GM03348 (cell line): ENCODE measurements at regions not wholly inside any gene's neighbourhood (a gene's known extent, or its start where the extent isn't known, plus 50 kb on each side); places are given as distances from the start of the nearest gene placed in this dataset.

Experiments used
- DNase-seq: peaks from one replicate; pipeline ENCODE4 v3.0.0; 2012; ENCODE audit warnings: low spot score

- no peak for DNase-seq
Observed at GRCh38 chr2:3138621-3139020, 239.0 kb downstream of the EIPR1 start.

GRCh38 chr2:3137651-3138300 lies 239.8 kb downstream of the EIPR1 start:
- no peak for DNase-seq

GRCh38 chr2:3135676-3136075 lies 241.9 kb downstream of the EIPR1 start:
- no peak for DNase-seq

- no peak for DNase-seq
Observed at GRCh38 chr2:3134026-3134571, 243.5 kb downstream of the EIPR1 start.

- DNase-seq, result no peak
Observed at GRCh38 chr2:3132966-3133365, 244.7 kb downstream of the EIPR1 start.

GRCh38 chr2:3132466-3132865 lies 245.2 kb downstream of the EIPR1 start:
- no peak for DNase-seq

- no peak for DNase-seq
Observed at GRCh38 chr2:3131636-3132326, 245.8 kb downstream of the EIPR1 start.

GRCh38 chr2:3130889-3131635 lies 246.6 kb downstream of the EIPR1 start:
- DNase-seq, result no peak

- no peak for DNase-seq
Observed at GRCh38 chr2:3130444-3130843, 247.2 kb downstream of the EIPR1 start.

GRCh38 chr2:3129867-3130266 lies 247.8 kb downstream of the EIPR1 start:
- DNase-seq, result no peak

- DNase-seq, result no peak
Observed at GRCh38 chr2:3128786-3129185, 248.8 kb downstream of the EIPR1 start.

GRCh38 chr2:3127710-3128109 lies 249.9 kb downstream of the EIPR1 start:
- DNase-seq, result no peak

- no peak for DNase-seq
Observed at GRCh38 chr2:3126911-3127621, 250.6 kb downstream of the EIPR1 start.

- DNase-seq, result no peak
Observed at GRCh38 chr2:3126171-3126910, 251.3 kb downstream of the EIPR1 start.

GRCh38 chr2:3125761-3126130 lies 251.9 kb downstream of the EIPR1 start:
- no peak for DNase-seq

GRCh38 chr2:3125001-3125760 lies 252.4 kb downstream of the EIPR1 start:
- DNase-seq, result no peak

GRCh38 chr2:3122525-3122924 lies 255.1 kb downstream of the EIPR1 start:
- DNase-seq, result no peak

GRCh38 chr2:3121601-3122000 lies 256.0 kb downstream of the EIPR1 start:
- no peak for DNase-seq

GRCh38 chr2:3117650-3118216 lies 259.9 kb downstream of the EIPR1 start:
- no peak for DNase-seq

- no peak for DNase-seq
Observed at GRCh38 chr2:3116371-3116770, 261.2 kb downstream of the EIPR1 start.
